ENCODE measurements at regions not wholly inside any gene's neighbourhood (a gene's known extent, or its start where the extent isn't known, plus 50 kb on each side); places are given as distances from the start of the nearest gene placed in this dataset.

DNA sequence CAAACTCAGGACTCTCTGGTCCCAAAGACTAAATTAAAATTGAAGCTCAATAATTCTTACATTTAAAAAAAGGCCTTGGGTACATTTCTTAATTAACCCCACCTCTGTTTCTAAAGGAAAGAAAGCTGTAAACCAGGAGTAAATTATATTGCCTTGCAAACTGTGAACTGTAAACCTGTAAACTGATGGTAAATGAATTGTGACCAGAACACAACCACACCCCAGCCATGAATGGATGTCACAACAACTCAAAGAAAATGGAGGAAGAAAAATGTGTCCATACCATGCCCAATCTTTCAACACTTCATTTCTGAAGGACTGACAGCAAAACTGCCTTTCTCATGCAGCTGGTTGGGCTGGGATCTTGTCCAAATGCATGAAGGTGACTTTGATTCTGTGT is 171.3 kb upstream of the C1orf87 start:
- no peaks in the 10 kb centered on the region for H3K27me3 ChIP-seq
- no peak overlapping the region for H3K27ac ChIP-seq
- H3K4me3 ChIP-seq, result no peak overlapping the region
- no peak for DNase-seq
- H3K4me1 ChIP-seq, result no peaks in the 10 kb centered on the region
- H3K36me3 ChIP-seq, result no peaks in the 10 kb centered on the region
- H3K9me3 ChIP-seq (replicated peaks), result peaks cover 4% of the 10 kb centered on the region; the same call in 1 of the 2 replicates

DNA sequence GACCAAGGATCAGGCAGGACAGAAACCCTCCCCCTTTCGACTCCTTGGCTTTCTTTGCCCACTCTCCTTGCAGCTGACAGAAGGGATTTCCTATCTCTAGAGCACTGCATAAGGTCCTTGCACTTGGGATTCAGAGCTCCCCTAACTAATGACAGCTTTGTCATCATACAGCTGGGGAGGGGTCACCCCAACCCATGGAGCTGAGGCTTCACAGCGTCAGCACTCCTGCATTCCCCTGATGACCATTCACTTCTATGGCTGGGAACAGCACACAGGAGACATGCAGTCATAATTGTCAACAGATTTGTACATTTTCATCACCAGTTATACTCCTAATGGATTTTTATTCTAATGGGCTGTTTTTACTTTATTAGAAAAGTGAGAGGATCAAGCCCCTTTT is 161.7 kb upstream of the C1orf87 start:
- DNase-seq, result no peak
- no peaks in the 10 kb centered on the region for H3K27me3 ChIP-seq

DNA sequence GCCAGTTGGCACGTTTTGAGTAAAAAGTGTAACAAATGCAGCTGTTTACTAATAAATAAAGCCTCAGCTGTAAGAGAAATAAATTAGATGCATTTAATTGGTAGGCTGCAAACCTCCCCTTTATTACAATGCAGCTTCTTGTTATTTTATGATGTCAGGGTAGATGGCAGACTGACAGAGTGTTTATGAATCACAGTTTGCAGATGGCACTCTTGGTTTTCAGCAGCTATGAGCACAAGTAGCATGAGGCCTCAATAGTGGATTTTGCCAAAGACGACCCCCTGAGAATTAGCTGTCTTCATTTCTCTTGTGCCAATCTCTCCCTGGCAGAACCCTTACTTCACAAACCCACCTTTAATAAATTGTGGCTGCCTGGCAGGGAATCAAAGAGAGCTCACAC is 161.2 kb upstream of the C1orf87 start:
- H3K27ac ChIP-seq, result no peak overlapping the region
- H3K36me3 ChIP-seq, result no peaks in the 10 kb centered on the region
- no peak overlapping the region for H3K4me3 ChIP-seq
- H3K27me3 ChIP-seq, result no peaks in the 10 kb centered on the region
- no peak for DNase-seq
- no peaks in the 10 kb centered on the region for H3K9me3 ChIP-seq (replicated peaks)
- no peaks in the 10 kb centered on the region for H3K4me1 ChIP-seq

More for the DNA sequence above, 161.7 kb upstream of the C1orf87 start:
- no peaks in the 10 kb centered on the region for H3K36me3 ChIP-seq
- H3K9me3 ChIP-seq (replicated peaks), result no peaks in the 10 kb centered on the region
- no peaks in the 10 kb centered on the region for H3K4me1 ChIP-seq
- no peak overlapping the region for H3K4me3 ChIP-seq
- no peak overlapping the region for H3K27ac ChIP-seq

DNA sequence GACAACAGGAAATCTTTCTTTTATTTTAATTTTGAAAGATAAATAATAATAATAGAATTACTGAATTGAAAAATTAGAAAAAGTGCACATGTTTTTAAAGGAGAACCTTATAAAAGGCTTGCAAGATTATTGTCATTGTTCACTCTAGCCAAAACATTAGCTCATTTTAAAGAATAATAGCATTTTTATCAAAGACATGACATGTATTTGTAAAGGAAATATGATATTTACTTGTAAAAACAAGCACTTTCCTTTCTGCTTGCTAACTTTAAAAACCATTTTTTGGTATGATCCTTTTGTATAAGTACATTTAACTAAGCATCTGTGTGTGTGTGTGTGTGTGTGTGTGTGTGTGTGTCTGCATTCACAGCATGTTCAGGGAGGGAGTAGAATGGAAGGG is 156.3 kb upstream of the C1orf87 start:
- DNase-seq, result no peak
- Histone ChIP-seq H3K27me3 (no peaks in the 10 kb centered on the region), H3K27ac (no peak overlapping the region), H3K36me3 (no peaks in the 10 kb centered on the region), H3K4me3 (no peak overlapping the region), H3K4me1 (no peaks in the 10 kb centered on the region; the same call in 1 of the 2 replicates), H3K9me3 (replicated peaks) (no peaks in the 10 kb centered on the region; the same call in 1 of the 2 replicates)

DNA sequence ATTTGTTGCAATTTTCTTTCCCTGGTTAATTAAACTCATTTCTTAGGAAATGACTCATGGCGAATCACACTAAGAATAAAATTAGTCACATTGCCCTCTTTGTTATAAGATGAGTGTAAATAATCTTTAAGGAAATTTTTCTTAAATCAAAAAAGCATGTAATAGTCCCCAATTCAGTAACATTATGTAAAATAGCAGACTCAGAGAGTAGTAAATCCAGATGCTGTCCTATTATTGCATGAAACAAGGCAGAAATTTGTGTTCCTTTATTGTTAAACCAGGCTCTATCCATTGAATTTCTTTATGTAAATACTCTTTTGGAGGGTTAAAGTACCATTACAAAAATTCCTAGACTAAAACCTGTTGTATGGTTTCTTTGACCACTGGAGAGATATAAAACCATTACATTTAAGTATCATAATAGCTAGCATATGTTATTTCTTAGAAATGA is 154.5 kb upstream of the C1orf87 start:
- Histone ChIP-seq H3K27me3 (no peaks in the 10 kb centered on the region), H3K4me1 (no peaks in the 10 kb centered on the region; the same call in 1 of the 2 replicates), H3K36me3 (no peaks in the 10 kb centered on the region), H3K4me3 (no peak overlapping the region), H3K27ac (no peak overlapping the region), H3K9me3 (replicated peaks) (no peaks in the 10 kb centered on the region; the same call in 1 of the 2 replicates)
- no peak for DNase-seq

DNA sequence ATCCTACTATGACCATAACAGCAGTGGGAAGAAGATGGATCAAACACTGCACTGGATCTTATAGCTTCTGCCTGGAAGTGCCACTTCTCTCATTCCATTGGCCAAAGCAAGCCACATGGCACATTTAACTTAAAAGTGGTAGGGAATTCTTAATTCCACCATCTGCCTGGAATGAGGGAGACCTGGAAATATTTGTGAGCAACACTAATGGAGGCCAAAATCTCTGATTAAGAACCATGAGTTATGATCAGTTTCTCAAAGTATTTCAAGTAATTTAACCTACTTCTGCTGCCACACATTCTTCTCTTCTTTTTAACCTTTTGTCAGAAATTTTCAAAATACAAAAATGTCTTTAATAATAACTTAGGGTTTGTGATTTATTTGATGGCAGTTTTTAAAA is 154.0 kb upstream of the C1orf87 start:
- H3K36me3 ChIP-seq, result no peaks in the 10 kb centered on the region
- no peaks in the 10 kb centered on the region; the same call in 1 of the 2 replicates for H3K9me3 ChIP-seq (replicated peaks)
- H3K4me1 ChIP-seq, result no peaks in the 10 kb centered on the region; the same call in 1 of the 2 replicates
- DNase-seq, result no peak
- H3K27me3 ChIP-seq, result no peaks in the 10 kb centered on the region
- no peak overlapping the region for H3K4me3 ChIP-seq
- no peak overlapping the region for H3K27ac ChIP-seq

DNA sequence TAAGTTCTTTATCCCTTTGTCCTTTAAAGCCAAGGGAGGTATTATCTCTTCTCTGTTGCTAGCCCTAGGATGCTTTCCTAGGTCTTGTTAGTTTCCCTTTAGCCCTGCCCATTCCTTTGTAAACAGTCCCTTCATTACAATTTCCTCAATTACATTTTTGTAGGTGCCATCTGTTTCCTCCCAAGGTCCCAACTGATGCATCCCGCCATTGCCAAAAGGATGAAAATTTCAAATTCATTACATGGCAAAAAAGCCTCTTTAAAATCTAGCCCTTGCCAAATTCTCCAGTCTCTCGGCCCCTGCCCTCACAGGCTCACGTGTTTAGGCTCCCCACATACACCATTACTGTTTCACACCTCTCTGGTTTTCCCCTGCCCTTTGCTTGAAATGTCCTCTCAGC is 151.9 kb upstream of the C1orf87 start:
- Histone ChIP-seq H3K4me3 (no peak overlapping the region), H3K27me3 (no peaks in the 10 kb centered on the region), H3K9me3 (replicated peaks) (no peaks in the 10 kb centered on the region; the same call in 1 of the 2 replicates), H3K27ac (no peak overlapping the region), H3K4me1 (no peaks in the 10 kb centered on the region; the same call in 1 of the 2 replicates), H3K36me3 (no peaks in the 10 kb centered on the region)
- DNase-seq, result no peak

DNA sequence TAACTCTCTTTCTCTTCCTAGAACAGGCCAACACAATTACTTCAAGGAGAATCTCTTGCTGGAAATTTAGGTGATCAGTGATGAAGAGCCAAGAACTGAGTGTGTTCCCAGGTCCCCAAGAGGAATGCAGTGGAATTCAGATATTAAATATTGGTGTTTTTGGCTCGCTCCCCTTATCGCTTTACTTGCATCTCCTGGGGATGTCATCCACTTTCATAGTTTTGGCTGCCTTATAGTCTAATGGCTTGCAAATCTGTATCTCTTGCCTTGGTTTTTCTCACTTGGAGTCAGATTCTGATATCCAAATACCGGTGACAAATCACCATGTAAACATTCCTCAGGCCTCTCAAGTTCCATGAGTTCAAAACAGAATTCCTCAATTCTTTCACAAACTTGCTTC is 151.0 kb upstream of the C1orf87 start:
- no peaks in the 10 kb centered on the region for H3K36me3 ChIP-seq
- no peaks in the 10 kb centered on the region; the same call in 1 of the 2 replicates for H3K9me3 ChIP-seq (replicated peaks)
- H3K4me3 ChIP-seq, result no peak overlapping the region
- H3K27me3 ChIP-seq, result no peaks in the 10 kb centered on the region
- H3K27ac ChIP-seq, result no peak overlapping the region
- DNase-seq, result no peak
- no peaks in the 10 kb centered on the region; the same call in 1 of the 2 replicates for H3K4me1 ChIP-seq

DNA sequence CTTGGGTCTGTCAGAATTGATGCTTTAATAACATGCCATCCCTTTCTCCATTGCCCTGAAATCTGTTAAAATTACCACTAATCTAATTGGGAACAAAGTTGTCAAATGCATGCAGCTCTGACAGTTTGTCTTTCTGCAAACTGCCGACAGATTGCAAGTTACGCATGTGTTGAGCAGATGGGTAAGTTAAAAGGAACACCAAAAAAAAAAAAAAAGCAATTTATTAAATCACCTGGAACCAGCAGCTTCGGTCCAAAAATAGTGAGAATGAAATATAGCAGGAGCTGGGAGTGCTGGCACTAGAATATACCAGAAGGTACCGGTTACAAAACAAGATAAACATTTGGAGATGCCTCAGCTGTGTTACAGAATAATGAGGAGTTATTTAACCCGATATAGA is 149.6 kb upstream of the C1orf87 start:
- Histone ChIP-seq H3K27me3 (no peaks in the 10 kb centered on the region), H3K36me3 (no peaks in the 10 kb centered on the region), H3K4me3 (no peak overlapping the region)

DNA sequence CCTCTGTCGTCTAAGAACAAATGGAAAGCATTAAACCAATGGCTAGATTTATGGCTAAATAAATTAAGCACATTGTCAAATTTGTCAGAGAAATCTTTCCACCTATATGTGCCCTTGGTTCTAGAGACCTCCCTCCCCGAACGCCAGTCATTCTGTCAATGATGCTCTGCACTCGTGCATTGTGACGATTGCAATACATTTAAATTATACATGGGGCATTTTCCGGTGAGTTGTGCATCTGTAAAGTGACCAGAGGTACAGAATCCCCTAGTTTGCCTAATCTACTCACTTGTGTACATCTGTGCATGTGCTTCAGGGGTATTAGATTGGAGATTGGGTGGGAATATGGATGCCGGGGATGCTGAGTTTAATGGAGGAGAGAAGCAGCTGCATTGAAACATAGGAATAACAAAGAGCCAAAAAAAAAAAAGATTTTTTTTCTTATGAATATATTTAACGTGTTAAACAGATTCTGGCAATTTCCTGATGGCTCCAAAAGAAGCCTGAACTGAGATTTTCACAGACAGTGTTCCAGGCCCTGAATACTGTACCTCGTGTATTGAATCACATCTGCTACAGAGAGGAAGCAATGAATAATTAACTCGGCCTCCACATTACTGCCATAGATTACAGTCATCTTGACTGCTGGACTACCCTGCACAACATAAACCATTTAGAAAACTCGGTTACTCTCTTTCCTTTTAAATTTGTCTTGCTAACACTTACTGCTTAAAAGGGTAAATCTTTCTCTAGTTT is 149.0 kb upstream of the C1orf87 start:
- no peaks in the 10 kb centered on the region for H3K27me3 ChIP-seq
- H3K27ac ChIP-seq, result no peak overlapping the region
- no peak overlapping the region for H3K4me3 ChIP-seq
- DNase-seq, result no peak
- no peaks in the 10 kb centered on the region; the same call in 1 of the 2 replicates for H3K9me3 ChIP-seq (replicated peaks)
- H3K36me3 ChIP-seq, result no peaks in the 10 kb centered on the region
- no peaks in the 10 kb centered on the region; the same call in 1 of the 2 replicates for H3K4me1 ChIP-seq

More for the DNA sequence above, 149.6 kb upstream of the C1orf87 start:
- Histone ChIP-seq H3K9me3 (replicated peaks) (no peaks in the 10 kb centered on the region; the same call in 1 of the 2 replicates), H3K27ac (no peak overlapping the region), H3K4me1 (no peaks in the 10 kb centered on the region; the same call in 1 of the 2 replicates)
- DNase-seq, result no peak

DNA sequence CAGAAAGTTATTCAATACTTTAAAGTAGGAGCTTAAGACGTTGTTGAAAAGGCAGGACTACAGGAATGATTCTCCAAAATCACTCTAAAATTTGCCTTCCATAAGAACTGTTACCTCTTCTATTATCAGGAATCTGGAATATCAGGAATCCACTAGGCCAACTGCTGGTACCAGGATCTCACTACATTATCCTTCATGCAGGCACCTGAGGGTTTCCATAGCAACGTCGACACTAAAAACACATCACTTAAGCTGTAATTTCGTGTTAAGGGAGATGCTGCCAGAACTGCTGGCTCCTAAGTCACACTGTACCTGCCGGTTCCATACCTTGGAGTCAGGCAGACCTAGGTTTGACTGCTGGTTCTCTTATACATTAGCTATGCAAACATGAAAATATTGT is 139.7 kb upstream of the C1orf87 start:
- Histone ChIP-seq H3K27ac (no peak overlapping the region), H3K27me3 (no peaks in the 10 kb centered on the region), H3K36me3 (no peaks in the 10 kb centered on the region), H3K4me1 (no peaks in the 10 kb centered on the region), H3K4me3 (no peak overlapping the region), H3K9me3 (replicated peaks) (0 out of 2 replicates have a peak, but pooled peaks cover 5% of the 10 kb centered on the region)
- DNase-seq, result no peak

DNA sequence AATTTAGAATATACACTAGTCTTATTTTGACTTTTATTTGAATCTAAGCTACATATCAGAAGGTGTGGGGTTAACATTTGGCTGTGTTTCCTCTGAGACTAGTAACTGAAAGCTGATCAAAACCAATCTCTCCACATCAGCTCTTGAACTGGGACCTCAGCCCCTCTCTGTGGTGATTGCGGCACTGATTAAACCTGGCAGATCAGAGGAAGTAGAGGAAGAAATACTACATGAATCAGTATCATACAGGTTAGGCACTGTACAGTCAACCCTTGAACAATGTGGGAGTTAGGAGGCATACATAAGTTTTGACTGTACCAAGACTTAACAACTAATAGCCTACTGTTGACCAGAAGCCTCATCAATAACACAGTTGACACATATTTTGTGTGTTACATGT is 122.5 kb upstream of the C1orf87 start:
- no peaks in the 10 kb centered on the region; the same call in 1 of the 2 replicates for H3K27me3 ChIP-seq
- no peaks in the 10 kb centered on the region for H3K9me3 ChIP-seq (replicated peaks)
- DNase-seq, result no peak
- no peaks in the 10 kb centered on the region for H3K36me3 ChIP-seq
- H3K4me1 ChIP-seq, result no peaks in the 10 kb centered on the region
- no peak overlapping the region for H3K4me3 ChIP-seq
- H3K27ac ChIP-seq, result no peak overlapping the region

DNA sequence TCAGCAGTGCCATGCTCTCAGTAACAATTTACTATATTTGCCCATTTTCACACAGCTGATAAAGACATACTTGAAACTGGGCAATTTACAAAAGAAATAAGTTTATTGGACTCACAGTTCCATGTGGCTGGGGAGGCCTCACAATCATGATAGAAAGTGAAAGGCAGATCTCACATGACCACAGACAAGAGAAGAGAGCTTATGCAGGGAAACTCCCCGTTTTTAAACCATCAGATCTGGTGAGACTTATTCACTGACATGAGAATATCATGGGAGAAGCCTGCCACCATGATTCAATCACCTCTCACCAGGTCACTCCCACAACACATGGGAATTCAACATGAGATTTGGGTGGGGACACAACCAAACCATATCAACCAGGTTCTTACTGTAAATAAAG is 112.1 kb upstream of the C1orf87 start:
- no peak overlapping the region for H3K4me3 ChIP-seq
- H3K9me3 ChIP-seq (replicated peaks), result no peaks in the 10 kb centered on the region
- H3K27me3 ChIP-seq, result no peaks in the 10 kb centered on the region
- DNase-seq, result no peak
- H3K36me3 ChIP-seq, result no peaks in the 10 kb centered on the region
- no peaks in the 10 kb centered on the region for H3K4me1 ChIP-seq
- H3K27ac ChIP-seq, result no peak overlapping the region

DNA sequence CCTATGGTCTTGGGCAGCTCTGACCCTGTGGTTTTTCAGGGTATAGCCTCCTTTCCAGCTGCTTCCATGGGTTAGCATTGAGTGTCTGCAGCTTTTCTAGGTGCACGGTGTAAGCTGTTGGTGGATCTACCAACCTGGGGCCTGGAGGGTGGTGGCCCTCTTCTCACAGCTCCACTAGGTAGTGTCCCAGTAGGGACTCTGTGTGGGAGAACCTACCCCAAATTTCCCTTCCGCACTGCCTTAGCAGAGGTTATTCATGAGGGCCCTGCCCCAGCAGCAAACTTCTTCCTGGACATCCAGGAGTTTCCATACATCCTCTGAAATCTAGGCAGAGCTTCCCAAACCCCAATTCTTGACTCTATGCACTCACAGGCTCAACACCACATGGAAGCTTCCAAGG is 111.0 kb upstream of the C1orf87 start:
- Histone ChIP-seq H3K36me3 (no peaks in the 10 kb centered on the region), H3K4me3 (no peak overlapping the region), H3K4me1 (no peaks in the 10 kb centered on the region), H3K27me3 (no peaks in the 10 kb centered on the region), H3K27ac (no peak overlapping the region), H3K9me3 (replicated peaks) (no peaks in the 10 kb centered on the region)
- no peak for DNase-seq

DNA sequence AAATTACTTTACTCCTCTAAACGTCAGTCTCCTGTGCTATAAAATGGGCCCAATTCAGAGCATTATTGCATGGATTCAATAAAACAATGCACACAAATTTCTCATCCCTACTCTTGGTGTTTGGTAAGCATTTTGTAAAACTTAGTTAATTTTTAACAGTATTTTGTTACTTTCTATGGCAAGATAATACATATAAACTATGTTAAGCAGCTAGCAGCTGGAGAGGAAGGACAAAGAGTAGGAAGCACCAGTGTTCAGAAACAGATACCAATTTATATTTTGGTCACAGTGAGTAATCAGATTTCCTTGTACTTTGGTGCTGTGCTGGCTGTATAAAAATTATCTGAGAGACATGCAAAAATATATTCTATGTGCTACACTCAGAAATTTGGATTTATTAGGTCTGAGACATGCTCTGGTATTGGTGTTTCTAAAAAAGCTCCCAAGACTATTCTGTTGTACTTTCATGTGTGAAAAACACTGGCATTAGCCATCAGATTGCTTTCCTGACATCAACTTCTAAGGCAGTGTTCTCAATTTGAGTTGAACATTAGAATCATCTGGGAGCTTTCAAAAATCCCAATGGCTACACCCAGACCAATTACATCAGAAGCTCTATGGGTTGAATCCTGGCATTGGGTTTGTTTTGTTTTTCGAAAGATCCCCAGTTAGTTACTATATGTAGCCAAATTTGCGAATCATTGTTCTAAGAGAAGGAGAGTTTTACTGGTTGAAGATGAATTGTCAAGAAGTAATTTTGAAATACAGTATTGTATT is 100.3 kb upstream of the C1orf87 start:
- H3K27ac ChIP-seq, result no peak overlapping the region
- no peaks in the 10 kb centered on the region for H3K27me3 ChIP-seq
- DNase-seq, result no peak
- no peak overlapping the region for H3K4me3 ChIP-seq
- no peaks in the 10 kb centered on the region; the same call in 1 of the 2 replicates for H3K4me1 ChIP-seq
- H3K9me3 ChIP-seq (replicated peaks), result no peaks in the 10 kb centered on the region; the same call in 1 of the 2 replicates
- no peaks in the 10 kb centered on the region for H3K36me3 ChIP-seq

Data from SJCRH30 (cell line).